GM19328 (cell line): ENCODE measurements at regions not wholly inside any gene's neighbourhood (a gene's known extent, or its start where the extent isn't known, plus 50 kb on each side); places are given as distances from the start of the nearest gene placed in this dataset.
"Not testable (repeated sequence)": the region's sequence is repeated elsewhere in the genome, so short reads cannot be mapped to it uniquely, and the experiment has no call there.

Experiments
- ATAC-seq: cut with Tn5 transposase; IDR thresholded peaks from one replicate; pipeline ENCODE4 v1.9.1; 2021; ENCODE audit warnings: mild to moderate bottlenecking, moderate library complexity; ENCODE audit not compliant: unreplicated experiment

DNA sequence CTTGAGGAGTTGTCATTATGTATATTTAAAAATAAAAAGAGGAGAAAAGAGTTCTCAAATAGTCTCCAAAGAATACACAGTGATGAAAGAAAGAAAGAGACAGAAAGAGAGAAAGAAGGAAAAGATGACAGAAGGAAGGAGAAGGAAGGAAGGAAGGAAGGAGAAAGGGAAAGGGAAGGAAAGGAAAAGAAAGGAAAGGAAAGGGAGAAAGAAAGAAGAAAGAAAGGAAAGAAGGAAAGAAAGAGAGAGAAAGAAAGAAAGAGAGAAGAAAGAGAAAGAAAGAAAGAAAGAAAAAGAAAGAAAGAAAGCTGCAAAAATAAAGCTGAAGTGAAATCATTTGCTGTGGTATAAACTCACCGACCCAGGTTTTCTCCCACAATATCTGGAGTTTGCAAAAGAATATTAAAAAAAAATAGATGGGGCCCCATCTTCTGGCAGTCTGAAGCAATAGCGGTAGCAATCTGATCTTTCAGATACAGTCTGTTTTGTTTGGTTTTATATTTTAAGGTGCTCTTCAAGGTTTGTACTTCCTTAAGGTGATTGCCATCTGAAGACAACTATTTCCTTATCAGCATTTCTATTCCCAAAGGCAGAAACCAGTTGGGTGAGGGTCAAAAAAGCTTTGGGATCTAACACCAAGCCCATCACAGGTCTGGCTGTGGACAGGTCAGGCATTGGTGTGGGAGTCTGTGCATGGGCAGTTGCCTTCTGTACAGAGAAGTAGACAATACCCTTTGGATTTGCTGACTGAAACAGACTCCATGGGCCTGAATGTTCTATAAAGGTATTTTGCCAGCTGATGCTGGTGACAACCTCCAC, 160.4 kb downstream of the CPEB2 start:
- no peak for ATAC-seq

DNA sequence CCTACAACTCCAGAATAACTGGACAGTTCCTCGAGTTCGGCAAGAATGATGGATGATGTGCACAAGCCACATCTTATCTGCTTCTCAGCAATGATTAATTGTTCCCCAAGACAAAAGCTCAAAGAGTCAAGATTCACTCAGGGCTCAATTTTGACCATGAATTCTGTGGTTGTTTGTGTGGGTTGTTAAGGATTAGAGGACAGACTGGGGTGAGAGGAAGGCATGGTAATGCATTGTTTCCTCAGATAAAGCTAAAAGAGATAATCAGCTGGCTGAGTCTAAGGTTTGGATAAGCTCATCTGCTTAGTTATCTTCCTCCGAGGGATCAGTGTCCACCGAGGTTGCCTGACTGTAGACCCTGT, 161.0 kb downstream of the CPEB2 start:
- ATAC-seq, result no peak

DNA sequence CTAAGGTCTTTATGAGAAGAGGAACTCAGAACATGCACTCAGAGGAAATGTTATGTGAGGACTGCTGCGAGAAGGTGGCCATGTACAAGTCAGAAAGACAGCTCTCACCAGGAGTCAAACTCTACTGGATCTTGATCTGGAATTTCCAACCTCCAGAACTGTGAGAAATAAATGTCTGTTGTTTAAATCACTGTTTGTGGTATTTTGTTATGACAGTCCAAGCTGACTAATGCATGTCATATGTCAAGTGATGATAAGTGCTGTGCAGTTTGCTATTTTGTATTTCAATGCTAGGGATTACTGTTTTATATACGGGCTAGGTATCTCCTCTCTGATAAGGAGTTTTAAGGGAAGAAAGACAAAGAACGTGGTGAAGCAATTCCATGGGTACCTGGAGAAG, 162.3 kb downstream of the CPEB2 start:
- no peak for ATAC-seq

DNA sequence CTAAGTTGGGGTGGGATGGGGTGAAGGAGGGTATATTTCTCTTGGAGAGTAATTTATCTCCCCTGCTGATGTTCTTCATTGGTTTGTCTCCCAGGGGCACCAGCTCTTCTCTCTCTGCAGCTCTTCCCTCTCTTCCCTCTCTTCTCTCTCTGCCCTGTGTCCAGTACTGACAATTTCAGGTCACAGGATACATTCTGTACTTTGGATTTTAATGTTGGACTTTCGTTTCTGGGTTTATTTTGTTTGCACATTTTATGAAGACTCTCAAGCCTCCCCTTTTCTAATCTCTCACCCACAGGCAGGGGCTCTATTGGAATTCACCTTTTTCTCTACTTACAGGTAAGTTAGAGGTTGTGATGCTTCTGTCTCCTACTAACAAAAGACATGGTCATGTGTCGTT, 165.5 kb downstream of the CPEB2 start:
- no peak for ATAC-seq

DNA sequence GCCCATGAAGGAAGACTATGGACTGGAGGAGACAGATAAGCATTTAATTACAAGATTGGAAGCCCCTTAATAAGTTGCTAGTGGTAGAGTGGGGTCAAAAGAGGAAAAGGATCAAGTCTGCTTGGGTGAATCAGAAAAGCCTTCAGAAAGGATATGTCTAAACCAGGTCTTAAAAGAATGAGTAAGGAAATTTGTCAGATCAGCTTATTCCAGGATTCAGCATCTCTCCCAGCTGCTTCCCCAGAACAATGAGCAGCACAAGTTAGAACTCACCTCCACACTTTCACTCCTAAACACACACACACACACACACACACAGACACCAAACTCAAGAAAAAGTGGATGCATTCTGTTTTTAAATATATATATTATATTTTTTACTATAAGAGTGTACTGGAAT, 166.5 kb downstream of the CPEB2 start:
- ATAC-seq, result no peak

DNA sequence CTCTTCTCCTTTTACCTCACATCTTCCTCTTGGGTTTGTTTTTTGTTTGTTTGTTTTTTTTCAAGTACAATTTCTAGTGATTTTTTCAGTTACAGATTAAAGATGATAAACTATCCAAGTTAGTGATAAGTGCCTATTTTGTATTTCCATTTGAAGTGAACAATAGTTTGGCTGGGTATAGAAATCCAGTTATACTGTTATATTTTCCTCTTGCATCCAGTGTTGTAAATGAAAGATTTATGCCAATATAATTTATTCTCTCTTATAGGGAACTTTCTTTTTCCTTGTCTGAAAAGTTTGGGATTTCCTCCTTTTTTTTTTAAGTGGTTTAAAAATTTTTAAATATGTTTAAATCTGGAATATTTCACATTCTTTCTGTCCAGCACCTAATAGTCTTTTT, 169.4 kb downstream of the CPEB2 start:
- ATAC-seq, result no peak

DNA sequence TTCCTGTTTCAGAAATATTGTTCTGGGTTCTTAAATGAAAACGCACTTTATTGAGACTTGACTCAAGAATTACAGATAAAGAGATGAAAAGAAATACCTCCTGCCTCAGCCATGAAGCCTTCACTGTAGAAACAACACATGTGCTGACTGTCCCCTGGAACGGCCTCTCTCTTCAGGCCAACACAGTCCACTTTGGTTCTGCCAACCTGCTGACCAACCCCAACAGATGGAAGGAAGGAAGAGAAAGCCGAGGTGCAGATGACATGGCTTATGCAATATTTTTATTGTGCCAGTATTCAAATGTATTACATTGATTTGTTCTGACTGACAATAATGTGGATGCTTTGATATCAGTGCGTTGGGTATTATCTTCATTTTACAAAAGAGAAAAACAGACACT, 171.0 kb downstream of the CPEB2 start:
- ATAC-seq, result no peak

GRCh38 chr4:15174168-15174567, 171.9 kb downstream of the CPEB2 start:
- ATAC-seq, result not testable (repeated sequence)

- not testable (repeated sequence) for ATAC-seq
Measured at GRCh38 chr4:15179842-15180241, 177.6 kb downstream of the CPEB2 start.

DNA sequence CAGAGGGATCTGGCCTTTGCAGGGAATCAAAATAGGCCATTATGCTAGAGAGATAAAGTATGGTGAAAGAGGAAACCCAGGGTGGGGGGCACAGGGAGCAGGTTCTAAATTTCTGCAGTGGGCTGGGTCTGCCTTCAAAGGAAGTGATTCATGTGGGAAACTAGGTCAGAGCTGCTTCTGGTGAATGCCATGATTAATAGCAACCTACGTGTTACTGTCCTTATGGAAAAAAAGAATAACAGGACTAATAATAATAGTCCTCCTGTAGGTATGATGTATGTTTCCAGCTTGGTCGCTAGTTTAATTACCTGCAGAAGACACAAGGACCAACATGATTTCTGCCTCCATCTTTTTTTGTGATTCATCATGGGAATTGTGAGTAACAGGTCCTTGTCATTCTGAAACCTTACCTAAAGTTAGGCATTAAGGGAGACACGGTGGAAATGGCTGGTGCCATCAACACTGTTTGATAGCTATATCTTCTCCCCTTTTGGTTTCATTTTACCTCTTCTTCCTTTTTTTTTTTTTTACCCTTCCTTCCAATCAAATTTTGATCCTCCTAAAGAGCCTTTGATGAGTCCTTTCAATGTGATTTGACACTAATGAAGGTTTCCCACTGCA, 180.4 kb downstream of the CPEB2 start:
- ATAC-seq, result no peak

DNA sequence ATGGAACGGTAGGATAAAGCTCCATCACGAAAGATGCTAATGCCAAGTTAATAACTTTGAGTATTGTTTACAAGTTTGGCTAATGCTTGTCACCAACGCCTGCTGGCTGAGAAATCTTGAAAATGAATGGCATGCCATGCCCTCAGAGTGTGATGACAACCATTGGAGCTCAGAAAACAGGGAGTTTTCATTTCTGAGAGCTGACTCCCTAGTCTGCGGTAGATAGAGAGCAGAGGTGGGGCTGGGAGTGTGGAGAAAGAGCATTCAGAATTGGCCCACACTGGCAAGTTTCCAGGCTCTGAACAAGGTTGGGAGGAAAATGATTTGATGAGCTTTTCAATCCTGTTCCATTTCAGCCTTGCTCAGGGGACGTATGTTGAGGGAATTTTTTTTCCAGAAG, 183.9 kb downstream of the CPEB2 start:
- no peak for ATAC-seq

DNA sequence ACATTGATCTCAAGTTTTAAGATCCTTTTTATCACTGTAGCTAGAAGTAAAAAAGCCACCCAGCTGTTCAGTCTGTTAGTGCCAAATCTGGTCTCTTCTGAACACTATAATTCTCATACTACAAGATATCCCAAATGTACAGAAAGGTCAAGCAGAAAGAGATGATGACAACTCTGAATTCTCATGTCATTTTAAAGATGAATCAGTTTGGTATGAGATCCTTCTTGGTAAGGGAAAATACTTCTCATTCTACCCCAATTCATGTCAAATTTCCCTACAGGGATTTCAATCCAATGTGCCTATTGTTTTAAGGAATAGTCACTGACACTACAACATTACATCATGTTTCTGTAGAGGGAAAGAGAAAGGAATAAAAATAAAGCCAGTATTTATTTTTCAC, 184.5 kb downstream of the CPEB2 start:
- ATAC-seq, result no peak

DNA sequence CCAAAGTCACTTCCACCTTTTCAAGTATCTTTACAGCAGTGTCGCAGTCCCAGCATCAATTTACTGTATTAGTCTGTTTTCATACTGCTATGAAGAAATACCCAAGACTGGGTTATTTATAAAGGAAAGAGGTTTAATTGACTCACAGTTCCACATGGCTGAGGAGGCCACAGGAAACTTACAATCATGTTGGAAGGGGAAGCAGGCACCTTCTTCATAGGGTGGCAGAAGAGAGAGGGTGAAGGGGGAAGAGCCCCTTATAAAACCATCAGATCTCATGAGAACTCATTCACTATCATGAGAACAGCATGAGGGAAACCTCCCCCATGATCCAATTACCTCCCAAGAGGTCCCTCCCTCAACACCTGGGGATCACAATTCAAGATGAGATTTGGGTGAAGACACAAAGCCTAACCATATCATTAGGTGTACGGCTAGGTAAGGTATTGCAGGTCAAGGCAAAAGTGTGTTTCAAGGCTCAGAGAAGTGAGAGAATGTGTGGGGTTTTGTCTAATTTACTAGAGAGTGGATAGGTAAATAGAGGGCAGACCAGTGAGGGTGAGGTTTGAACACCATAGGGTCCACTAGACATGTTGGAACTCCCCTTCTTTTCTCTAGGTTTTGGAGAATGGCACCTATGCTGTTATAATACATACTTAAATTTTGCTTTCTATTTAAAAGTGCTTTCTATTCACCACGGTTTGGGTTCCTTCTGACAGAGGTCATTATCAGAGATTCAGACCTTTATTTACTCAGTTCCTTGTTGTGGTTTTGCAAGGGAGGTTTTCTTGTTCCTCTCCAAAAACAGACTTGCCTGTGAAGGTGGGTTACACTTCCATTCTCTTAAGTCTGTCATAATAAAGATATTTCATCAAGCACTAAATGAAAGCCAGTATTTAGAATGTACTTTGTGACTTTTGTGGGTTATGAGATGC, 186.6 kb downstream of the CPEB2 start:
- no peak for ATAC-seq

- ATAC-seq, result no peak
Measured at GRCh38 chr4:15194520-15194919, 192.2 kb downstream of the CPEB2 start.

GRCh38 chr4:15197005-15197404, 194.7 kb downstream of the CPEB2 start:
- ATAC-seq, result no peak

GRCh38 chr4:15198070-15198727, 195.9 kb downstream of the CPEB2 start:
- no peak for ATAC-seq

GRCh38 chr4:15201782-15202181, 199.5 kb downstream of the CPEB2 start:
- no peak for ATAC-seq

DNA sequence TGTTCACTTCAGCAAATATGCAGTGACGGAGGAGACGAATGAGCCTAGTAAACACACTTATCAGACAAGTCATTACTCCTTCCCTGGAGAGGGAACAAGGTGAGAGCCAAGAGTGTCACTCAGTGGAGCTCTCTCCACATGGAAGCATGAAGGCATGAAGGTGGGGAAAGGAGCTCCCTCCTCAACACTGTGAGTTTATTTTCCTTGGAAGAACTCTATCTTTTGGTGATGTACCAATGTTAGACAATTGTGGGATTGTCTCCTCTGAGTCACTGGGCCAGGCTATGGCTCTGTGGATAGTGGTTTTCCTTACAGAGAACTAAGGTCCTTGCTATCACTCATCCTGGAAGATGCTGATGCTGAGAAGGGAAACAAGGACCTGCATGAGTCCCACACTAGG, 200.2 kb downstream of the CPEB2 start:
- ATAC-seq, result no peak

GRCh38 chr4:15206526-15206925, 204.2 kb downstream of the CPEB2 start:
- ATAC-seq, result not testable (repeated sequence)

DNA sequence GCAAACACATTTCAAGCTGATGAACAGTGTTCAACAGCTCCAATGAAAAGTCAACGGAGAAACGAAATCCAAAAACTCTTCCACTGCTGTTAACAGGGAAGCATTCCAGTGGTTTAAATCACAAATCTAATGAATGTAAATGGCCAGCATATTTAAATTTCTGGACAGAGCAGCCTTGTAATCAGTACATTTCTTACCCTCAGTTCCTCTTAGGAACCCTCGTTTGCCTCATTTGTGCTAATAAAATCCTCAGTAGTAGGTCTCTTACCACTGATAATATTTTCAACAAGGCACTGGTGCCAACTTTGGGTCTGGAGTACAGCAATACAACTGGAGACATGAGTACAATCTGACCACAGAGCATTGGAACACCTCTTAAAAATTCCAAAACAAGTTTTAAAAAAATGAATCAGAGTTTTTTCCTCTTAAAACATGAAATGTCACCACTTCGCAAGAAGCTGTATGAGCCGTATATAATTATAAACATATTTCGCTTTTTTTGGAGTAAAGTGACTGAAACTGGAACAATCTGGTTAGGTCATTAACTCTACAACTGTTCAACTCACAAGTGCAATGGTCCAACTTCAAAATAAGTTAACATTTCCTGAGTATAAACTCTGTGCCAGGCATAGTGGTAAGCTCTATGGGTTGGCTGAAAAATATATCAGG, 211.2 kb downstream of the CPEB2 start:
- no peak for ATAC-seq

GRCh38 chr4:15215109-15215508, 212.7 kb upstream of the C1QTNF7 start:
- ATAC-seq, result no peak
